Ishikawa (cell line): ENCODE measurements at regions not wholly inside any gene's neighbourhood (a gene's known extent, or its start where the extent isn't known, plus 50 kb on each side); places are given as distances from the start of the nearest gene placed in this dataset.

ENCODE experiments used
- CEBPB ChIP-seq: IDR thresholded peaks from 2 replicates; pipeline ENCODE4 v1.6.1; 2012
- EGR1 ChIP-seq: IDR thresholded peaks from 2 replicates; pipeline ENCODE4 v1.6.1; 2012
- EP300 ChIP-seq: IDR thresholded peaks from 2 replicates; pipeline ENCODE4 v1.6.1; 2012; ENCODE audit warnings: borderline replicate concordance
- ZBTB7A ChIP-seq: IDR thresholded peaks from 2 replicates; pipeline ENCODE4 v1.6.1; 2012; ENCODE audit warnings: low read depth

DNA sequence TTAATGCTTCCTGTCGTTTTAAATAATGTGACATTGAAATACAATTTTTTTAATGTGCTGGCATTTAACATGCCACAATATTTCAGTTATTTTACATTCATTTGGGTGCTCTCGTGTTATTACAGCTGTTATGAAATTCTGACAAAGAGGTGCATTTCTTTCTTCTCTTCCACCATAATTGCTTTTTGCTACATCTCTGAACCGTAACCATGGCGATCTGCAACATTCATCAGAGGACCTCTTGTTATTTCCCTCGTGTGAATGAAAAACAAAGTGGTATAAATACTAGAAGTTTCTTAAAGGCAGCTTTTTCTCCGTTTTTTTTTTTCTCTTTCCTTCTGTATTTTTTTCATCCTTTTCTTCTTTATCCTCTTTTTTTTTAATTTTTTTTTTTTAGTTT, 316.4 kb downstream of the MCTP2 start:
- TF ChIP-seq CEBPB (no peak), EGR1 (no peak), ZBTB7A (no peak), EP300 (no peak)
